Breast epithelium (tissue), 3 donors: ENCODE measurements at regions not wholly inside any gene's neighbourhood (a gene's known extent, or its start where the extent isn't known, plus 50 kb on each side); places are given as distances from the start of the nearest gene placed in this dataset.

Experiments
- CTCF ChIP-seq, 3 donors: fragments of 450-650 bp; IDR thresholded peaks; one replicate each; pipeline ENCODE4 v1.5.1; 2016 to 2017; ENCODE audit warnings: antibody characterized with exemption in 3 of 3, mild to moderate bottlenecking in 3 of 3, moderate library complexity in 3 of 3
- POLR2A ChIP-seq: fragments of 450-650 bp; IDR thresholded peaks from one replicate; pipeline ENCODE4 v1.6.1; 2016; ENCODE audit warnings: antibody characterized with exemption, mild to moderate bottlenecking, moderate library complexity

GRCh38 chr20:56111961-56112730, 106.8 kb upstream of the CBLN4 start:
- TF ChIP-seq POLR2A, result no peak
- TF ChIP-seq CTCF (IDR thresholded peaks at IDR 0.05), result no peak
